ENCODE measurements at regions not wholly inside any gene's neighbourhood (a gene's known extent, or its start where the extent isn't known, plus 50 kb on each side); places are given as distances from the start of the nearest gene placed in this dataset.

DNA sequence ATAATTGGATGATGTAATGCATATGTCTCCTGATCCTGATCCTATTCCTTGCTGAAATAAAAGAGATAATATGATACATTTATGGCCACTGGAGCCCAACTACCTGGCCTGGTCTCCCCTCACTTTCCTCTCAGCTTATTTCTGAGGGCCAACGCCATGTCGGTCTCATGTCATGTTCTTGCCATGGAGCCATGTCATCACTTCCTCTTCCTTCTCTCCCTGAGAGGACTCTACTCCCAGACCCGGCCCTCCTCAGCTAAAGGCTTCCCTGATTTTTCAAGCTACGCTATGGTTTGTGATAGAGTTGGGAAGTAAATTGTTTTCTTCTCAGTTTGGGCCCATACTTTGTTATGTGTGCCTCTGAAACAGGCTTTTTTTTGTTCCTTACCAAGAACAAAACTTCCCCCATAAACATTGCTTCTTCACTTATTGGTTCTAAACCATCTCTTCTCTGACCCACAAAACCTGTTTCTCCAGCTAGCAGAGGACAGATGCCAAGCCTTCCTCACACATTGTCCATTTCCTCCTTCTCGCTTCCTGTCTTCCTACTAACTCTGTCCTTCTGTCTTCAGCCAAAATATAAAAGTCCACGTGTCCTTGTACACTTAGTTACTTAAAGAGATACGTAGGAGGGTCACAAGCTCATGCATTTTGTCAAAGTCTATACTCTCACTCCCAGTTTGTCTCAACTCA, 319.9 kb upstream of the DACH1 start:
- TF ChIP-seq, protein P1, sequence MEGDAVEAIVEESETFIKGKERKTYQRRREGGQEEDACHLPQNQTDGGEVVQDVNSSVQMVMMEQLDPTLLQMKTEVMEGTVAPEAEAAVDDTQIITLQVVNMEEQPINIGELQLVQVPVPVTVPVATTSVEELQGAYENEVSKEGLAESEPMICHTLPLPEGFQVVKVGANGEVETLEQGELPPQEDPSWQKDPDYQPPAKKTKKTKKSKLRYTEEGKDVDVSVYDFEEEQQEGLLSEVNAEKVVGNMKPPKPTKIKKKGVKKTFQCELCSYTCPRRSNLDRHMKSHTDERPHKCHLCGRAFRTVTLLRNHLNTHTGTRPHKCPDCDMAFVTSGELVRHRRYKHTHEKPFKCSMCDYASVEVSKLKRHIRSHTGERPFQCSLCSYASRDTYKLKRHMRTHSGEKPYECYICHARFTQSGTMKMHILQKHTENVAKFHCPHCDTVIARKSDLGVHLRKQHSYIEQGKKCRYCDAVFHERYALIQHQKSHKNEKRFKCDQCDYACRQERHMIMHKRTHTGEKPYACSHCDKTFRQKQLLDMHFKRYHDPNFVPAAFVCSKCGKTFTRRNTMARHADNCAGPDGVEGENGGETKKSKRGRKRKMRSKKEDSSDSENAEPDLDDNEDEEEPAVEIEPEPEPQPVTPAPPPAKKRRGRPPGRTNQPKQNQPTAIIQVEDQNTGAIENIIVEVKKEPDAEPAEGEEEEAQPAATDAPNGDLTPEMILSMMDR (IDR thresholded peaks at IDR 0.05; ENCODE audit: insufficient read depth, low read length) = no peak
- no peak for TF ChIP-seq REST (IDR thresholded peaks at IDR 0.05; ENCODE audit: insufficient replicate concordance, low read depth)
- no peak for TF ChIP-seq POLR2AphosphoS5 (IDR thresholded peaks at IDR 0.05; ENCODE audit: low read depth)
- TF ChIP-seq GABPA (IDR thresholded peaks at IDR 0.05; ENCODE audit: low read depth) = no peak
